Islet precursor cell (in vitro differentiated cells): ENCODE measurements at regions not wholly inside any gene's neighbourhood (a gene's known extent, or its start where the extent isn't known, plus 50 kb on each side); places are given as distances from the start of the nearest gene placed in this dataset.

Experiments used
- DNase-seq: peaks from one replicate; pipeline ENCODE4 v3.0.0-alpha.2; 2018

DNA sequence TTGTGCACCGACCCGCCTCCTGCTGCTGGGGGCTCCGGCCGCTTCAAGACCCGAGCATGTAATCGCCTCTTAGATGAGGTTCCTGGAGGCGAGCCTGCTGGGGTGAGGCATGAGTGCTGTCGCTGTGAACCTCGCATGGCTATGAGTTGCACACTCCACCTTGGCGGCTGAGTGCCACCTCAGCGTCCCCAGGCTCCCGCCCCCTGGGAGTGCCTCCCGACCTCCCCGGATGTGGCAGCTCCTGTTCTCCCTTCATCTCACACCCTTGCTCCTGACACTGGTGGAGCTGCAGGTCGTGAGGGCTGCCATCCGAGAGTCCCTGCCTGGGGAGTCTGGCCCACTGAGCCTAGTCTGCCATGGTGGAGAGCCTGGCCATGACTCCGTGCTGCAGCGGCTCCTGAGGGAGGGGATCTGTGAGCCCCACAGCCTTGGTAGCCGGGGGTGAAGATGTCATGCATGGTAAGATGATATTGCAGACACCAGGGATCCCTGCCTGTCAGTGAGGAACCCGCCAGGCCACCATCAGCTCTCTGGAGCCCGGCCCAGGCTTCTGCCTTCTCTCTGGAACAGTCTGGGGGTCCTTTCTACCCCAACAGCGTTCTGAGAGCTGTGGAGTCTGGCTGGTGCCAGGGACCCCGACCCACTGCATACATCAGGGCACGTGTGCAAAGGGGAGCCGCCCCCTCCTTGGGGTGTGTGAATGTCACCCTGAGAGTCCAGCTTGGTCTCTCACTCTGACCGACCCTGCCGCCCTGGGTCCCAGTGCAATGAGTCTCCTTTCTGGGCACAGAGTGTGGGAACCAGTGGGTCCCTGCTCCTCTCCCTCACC lies 61.6 kb upstream of the HS6ST1 start:
- peak; percentile 54 for DNase-seq

DNA sequence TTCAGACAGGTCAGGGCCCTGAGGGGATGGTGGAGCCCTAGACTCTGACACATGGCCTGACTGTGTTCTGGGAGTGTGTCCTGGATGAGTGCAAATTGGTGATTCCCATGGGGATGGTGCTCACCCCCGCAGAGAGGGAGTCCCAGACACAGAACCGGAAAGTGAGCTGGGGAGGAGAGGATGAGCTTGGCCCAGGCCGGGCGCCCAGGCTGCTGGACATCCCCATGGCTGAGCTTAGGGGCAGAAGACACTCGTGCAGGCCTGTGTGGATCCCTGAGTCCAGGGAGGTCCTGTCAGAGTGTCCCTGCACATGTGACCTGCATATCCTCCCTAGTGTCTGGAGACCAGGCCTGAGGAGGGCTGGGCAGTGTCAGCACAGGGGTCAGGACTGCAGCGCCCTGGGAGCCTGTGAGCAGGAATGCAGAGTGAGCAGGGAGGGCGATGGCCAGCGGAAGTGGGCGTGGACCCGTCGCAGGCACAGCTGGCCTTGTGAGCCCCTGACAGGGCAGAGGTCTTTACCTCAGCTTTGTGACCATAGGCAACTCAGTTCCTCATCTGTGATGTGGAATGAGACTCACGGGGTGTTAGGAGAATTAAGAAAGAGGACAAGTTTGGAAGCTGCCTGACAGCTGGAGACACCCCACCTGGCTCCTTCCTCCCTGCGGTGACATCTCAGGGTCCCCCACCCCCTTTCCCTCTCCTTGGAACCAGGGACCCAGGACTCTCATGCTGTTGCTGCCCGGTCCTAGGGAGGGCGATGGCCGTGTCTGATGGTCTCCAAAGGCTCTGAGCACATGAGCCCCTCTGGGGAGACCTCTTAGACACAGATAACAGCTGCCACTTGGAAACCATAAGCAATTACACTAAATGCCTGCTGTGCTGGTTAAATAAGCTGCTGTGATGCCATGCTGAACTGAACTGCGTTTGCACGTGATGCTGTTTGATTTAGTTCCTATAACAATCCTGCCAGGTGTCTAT lies 62.6 kb upstream of the HS6ST1 start:
- DNase-seq = peak; percentile 94

GRCh38 chr2:128384446-128384845 lies 65.8 kb upstream of the HS6ST1 start:
- peak; percentile 25 for DNase-seq

DNA sequence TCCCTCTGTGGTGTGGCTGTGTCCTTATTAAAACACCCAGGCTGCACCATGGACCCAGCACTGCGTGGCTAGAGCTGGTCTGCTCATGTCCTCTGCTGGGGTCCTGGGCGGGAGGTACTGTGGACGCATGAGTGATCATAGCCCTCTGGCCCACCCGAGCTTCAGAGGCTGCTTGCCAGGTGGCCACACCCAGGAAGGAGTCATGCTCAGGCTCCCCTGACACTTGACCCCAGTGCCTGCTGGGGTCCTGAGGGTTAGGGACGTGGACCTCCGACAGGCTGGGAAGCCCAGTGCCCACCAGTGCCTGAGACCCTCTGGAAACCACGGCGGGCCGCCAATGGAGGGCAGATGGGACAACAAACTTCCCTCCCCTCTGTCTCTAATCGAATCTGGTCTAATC lies 66.3 kb upstream of the HS6ST1 start:
- DNase-seq = peak; percentile 47

DNA sequence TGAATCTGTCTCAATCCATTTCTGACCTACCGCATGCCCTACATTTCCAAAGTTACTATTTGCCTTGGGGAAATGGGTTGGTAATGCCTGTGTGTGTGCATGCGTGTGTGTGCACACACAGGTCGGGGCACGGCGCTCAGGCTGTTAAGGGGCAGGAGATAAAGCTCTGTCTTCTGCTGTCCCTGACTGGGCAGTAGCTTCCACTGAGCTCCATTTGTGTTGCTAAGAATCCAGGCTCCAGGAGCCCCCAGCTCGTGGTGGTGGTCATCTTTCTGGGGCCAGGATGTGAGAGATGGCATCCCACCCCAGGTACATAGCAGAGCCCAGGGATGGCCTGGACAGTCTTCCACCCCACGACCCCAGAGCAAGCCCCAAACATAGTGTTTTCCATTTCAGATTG lies 66.7 kb upstream of the HS6ST1 start:
- DNase-seq = peak; percentile 12

GRCh38 chr2:128386066-128386465 lies 67.4 kb upstream of the HS6ST1 start:
- peak; percentile 49 for DNase-seq

GRCh38 chr2:128388499-128388941 lies 69.9 kb upstream of the HS6ST1 start:
- DNase-seq = peak; percentile 62

DNA sequence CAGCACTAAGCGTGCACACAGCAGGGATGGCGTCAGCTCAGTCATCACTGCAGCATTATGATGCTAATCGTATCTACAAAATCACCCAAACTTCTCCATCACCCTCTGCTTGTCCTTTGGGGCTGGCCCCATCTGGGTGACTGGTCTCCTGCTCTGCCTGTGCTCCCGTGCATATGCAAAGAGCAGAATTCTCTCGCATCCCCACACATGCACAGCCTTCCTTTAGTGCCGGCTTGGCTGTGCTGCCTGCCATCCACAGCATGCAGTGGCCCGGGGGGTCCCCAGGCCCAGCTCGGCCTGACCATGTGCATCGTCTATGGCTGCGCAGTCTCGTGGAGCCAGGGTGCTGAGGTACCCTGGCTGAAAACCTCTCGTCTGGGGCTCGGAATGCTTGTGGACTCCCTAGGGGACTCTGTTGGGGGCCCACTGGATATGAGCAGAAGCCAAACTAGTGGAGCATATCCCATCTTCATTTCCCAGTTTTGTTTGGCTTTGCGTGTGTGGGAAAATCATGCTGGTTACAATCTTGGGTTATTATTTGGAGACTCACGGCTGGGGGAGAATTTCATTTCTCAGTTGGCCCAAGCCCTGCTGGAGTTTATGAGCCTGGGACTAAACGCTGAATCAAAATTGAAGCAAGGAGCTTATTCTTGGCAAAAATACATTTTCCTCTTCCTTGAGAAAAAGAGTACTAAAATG lies 70.9 kb upstream of the HS6ST1 start:
- DNase-seq = peak; percentile 42

DNA sequence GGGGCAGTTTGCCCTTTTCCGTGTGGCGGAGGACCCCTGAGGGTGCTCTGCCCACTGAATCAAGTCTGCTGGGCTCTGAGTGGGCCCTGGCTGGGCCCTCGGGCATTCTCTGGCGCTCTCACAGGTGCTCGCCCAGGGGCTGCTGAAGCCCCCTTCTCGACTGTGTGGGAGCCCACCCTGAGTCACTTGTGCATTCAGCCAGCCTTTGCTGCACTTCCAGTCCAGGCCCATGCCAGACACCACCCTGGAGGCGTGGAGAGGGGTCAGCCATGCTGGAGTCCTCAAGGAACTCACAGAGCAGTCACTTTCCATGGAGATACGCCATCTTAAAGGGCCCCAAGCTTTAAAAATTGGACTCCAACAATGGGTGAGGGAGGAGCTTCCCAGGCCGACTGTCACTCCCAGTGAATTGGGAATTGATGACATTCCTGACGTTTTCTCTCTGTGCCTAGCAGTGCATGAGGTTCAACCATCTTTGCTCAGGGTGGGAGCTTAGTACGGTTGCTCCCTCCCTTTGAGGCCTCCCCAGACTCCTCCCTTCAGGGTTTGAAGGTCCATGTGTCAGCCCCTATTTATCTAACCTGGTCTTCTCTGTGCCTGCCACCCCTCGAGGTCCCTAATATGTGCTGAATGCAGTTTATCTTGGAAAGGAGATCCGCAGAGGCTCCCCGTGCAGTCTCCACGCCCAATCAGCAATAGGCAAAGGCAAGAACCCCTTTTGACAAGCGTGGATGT lies 71.8 kb upstream of the HS6ST1 start:
- DNase-seq = peak; percentile 37

GRCh38 chr2:128390991-128391630 lies 72.4 kb upstream of the HS6ST1 start:
- DNase-seq = no peak

GRCh38 chr2:128391679-128392078 lies 73.0 kb upstream of the HS6ST1 start:
- no peak for DNase-seq

DNA sequence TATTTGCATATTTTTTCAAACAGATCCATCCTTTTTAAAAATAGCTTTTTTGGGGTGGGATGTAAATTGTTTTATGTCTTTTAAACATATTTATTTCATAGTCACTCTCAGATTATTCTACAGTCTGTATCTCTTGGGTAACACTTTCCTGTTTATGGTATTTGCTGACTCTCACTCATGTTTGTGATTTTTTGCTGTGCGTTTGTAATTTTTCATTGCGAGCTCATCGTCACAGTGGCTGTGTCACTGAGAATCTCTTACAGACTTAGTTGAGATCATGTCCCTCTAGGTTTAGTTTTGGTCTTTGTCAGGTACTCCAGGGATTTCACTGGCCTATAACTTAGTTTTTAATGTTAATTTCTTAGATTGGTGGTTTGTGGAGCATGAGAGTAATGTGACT lies 73.5 kb upstream of the HS6ST1 start:
- no peak for DNase-seq

DNA sequence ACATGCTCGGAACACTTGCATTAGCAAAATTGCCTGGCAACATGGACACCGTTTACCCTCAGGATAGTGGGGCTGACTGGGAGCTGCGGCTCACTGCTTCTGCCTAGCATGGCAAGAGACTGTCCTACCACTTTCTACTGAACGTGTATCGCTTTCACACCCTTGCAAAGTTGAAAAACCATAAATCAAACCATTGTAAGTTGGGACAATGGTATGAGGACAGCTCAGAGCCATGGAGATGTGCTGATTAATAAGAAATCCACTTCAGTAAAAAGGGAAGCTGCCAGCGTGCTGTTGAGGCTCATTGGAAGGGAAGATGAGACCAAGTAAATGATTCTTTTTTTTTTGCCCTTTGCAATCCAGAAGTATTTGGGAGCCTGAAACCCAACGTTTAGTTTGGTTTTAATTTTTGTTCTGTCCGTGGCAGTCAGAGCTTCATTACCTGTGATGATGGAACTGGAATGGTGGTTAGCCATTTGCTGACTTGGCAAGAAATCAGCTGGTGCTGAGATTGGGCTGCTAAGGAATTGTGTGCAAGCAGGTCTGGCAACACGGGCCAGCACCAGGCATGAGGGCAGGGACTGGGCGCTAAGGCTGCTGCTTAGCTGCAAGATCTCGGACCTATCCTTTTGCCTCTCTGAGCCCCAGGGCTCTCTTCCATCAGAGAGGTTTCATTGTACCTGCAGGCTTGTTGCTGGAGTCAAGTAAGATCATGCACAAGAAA lies 75.5 kb upstream of the HS6ST1 start:
- peak; percentile 39 for DNase-seq

DNA sequence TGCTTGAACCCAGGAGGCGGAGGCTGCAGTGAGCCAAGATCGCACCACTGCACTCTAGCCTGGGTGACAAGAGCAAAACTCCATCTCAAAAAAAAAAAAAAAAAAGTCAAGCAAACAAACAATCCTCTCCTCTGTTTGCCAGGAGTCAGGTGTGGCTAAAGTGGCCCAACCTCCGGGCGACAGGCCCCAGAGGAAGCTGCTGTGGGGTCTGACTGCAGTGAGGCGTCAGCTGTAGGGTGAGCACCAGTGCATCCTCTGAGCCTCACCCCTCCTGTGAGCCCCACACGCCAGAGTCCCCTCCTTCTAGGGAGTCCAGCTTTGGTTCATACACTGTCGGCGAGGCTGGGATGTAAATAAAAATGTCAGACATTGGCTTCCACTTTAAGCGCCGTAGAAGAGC lies 76.5 kb upstream of the HS6ST1 start:
- DNase-seq = peak; percentile 41

DNA sequence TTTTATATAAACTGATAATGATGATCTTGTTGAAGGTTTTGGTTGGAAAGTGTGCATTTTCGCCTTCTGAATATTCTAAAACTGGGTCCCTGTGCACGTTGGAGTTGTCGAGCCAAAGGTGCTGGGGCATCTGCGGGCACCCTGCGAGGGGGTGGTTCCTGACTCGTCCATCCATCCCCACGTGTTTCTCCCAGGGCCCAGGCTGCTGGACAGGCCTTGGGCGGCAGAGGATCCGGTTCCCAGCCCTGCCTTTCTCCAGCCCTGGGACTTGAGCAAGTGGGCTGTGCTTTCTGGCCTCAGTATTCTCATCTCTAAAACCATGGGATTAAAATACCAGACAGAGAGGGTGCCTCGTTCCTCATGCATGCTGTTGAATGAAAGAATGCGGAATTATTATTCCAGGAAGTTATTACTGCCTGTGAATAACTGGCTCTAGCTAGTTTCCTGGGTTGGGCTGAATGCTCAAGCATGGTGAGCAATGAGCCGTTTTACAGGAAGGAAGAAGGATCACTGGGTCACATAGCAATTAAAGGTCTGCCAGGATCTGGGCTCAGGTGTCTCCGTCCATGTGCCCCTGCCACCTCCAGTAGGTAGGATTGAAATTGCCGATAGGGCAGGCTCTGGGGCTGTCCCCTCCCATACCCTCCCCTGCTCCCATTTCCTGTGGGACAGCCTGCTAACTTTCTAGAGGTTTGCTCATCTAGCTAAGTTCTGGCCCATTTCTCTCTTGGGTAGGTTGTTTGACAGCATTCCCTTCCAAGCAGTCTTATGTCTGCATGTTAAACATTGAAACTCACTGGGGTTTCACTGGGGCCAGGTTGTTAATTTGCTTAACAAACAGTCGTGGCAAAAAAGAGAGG lies 77.2 kb upstream of the HS6ST1 start:
- peak; percentile 60 for DNase-seq

GRCh38 chr2:128396500-128396891 lies 77.8 kb upstream of the HS6ST1 start:
- DNase-seq = peak; percentile 90

DNA sequence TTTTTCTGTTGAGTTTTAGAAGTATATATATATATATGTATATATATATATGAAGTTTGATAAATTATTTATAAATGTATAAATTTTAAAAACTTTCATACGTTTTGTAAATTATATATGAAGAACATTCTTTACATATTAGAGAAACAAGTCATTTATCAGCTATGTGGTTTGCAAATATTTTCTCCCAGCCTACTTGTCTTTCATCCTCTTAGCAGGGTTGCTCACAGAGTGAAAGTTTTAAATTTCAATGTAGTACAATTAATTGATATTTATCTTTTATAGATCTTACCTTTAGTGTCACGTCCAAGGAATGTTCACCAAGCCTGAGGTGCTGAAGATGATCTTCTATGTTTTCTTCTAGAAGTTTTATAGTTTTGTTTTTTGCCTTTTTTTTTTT lies 78.3 kb upstream of the HS6ST1 start:
- no peak for DNase-seq

DNA sequence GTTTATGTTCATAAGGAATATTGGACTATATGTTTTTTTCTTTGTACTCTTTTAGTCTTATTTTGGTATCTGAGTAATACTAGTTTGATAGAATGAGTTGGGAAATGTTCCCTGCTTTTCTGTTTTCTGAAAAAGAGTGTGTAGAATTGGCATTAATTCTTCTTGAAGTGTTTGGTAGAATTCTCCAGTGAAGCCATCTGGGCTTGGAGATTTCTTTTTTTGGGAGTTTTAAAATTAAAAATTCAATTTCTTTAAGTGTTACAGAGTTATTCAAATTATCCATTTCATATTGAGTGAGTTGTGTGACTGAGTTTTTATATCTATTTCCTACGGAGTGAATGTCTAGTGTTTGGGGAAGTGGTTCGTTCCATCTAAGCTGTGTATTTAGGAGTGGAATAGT lies 80.6 kb upstream of the HS6ST1 start:
- DNase-seq = no peak

GRCh38 chr2:128399690-128400291 lies 81.1 kb upstream of the HS6ST1 start:
- no peak for DNase-seq

DNA sequence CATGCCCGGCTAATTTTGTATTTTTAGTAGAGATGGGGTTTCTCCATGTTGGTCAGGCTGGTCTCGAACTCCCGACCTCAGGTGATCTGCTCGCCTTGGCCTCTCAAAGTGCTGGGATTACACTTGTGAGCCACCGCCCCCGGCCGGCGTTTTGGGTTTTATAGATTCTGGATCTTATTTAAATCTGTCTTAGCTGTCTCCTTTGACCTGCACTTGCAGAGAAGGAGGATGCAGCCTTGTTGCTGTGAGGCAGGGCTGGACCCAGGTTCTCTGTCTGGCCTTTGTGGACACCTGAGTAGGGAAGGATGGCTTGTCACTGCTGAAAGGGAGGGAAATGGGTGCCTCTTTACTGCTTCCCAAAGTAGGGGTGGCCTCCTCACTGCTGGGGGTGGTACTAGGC lies 83.0 kb upstream of the HS6ST1 start:
- DNase-seq = peak; percentile 32
